KOPT-K1 (cell line): ENCODE measurements at regions not wholly inside any gene's neighbourhood (a gene's known extent, or its start where the extent isn't known, plus 50 kb on each side); places are given as distances from the start of the nearest gene placed in this dataset.

Experiments used
- H3K27ac ChIP-seq: fragments of 200-600 bp; sonication (generic); 2 replicates; pipeline ENCODE4 v1.5.1; 2016; ENCODE audit warnings: antibody characterized with exemption, mild to moderate bottlenecking, low read depth, low read length; ENCODE audit not compliant: poor library complexity, severe bottlenecking
- H3K36me3 ChIP-seq: fragments of 200-600 bp; sonication (generic); 2 replicates; pipeline ENCODE4 v1.5.1; 2017; ENCODE audit warnings: antibody characterized with exemption, mild to moderate bottlenecking, low read length, moderate library complexity; ENCODE audit not compliant: insufficient read depth
- H3K9me3 ChIP-seq: fragments of 200-600 bp; sonication (generic); 2 replicates; pipeline ENCODE4 v1.5.1; 2017; ENCODE audit warnings: antibody characterized with exemption, low read length, mild to moderate bottlenecking; ENCODE audit not compliant: insufficient read depth, poor library complexity, severe bottlenecking

DNA sequence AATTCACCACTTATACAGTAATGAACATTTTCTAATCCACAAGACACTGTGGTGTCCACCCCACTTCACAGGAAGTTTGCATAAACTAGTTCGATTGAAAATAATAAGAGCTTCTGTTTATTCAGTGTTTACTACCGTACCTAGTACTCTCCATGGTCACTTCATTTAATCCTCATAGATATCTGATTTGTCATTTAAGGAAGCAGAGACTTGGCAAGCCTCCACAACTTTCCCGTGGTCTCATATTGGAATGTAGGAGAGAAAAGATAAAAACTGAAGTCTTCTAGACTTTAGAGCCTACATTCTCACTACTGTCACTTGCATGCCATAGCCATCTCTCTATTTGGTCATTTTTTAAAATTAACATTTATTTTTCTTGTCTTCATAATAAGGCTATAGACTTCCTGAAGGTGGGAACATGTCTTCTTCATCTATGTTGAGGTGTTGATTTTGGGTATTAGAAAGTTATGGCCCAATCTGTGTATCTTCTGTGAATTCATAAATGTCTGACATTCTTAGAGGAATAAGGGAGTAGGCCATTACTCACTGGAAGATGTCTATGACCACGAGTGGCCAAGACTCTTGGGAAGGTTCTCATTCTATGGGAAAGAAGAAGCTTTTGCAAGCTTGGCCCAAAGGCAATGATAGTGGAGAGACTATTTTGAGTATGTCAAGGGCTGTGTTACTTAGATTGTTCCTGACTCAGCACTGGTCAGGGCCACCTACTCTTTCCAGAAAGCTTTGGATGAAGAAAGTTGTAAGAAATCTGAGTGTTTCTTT is 423.7 kb downstream of the LRIG3 start:
- Histone ChIP-seq H3K9me3 (no peaks in the 10 kb centered on the region), H3K27ac (no peak overlapping the region), H3K36me3 (no peaks in the 10 kb centered on the region)

DNA sequence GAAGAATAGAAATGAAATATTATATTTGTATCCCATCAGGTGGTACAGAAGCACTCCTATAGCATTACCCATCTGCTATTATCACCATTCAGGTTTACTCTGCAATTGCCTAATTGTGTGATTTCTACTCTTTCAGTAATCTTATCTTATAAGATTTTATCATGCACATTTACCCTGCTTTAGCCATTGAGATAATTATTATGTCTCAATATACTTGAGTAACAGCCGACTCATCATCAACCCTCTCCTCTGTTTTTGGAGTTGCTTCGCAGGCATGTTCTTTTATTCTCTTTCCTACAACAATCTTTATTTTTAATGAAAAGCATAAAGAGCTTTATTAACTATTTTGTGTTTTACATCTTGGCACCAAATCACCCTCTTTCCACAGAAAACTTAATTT is 419.9 kb downstream of the LRIG3 start:
- Histone ChIP-seq H3K27ac (no peak overlapping the region), H3K36me3 (no peaks in the 10 kb centered on the region), H3K9me3 (no peaks in the 10 kb centered on the region)

GRCh38 chr12:58502226-58502625 is 418.1 kb downstream of the LRIG3 start:
- H3K27ac ChIP-seq: no peak overlapping the region
- no peaks in the 10 kb centered on the region for H3K36me3 ChIP-seq
- H3K9me3 ChIP-seq: no peaks in the 10 kb centered on the region

DNA sequence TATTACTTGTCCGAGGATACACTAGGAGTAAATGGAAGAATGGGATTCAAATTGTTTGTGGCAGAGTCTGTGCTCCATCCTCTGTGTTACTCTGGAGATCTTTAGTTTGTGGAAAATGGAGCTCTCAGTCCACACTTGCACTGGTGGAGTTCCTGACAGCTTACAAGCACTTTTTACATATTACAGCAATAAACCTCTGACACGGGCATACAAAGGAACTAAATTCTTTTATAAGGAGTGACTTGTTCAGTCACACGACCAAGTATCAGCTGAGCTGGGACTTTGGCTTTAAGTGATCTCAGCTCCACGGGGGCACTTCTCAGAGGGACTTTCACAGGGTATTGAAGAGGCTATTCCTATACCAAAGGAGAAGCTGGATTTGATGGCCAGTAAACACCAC is 417.5 kb downstream of the LRIG3 start:
- no peaks in the 10 kb centered on the region for H3K36me3 ChIP-seq
- no peak overlapping the region for H3K27ac ChIP-seq
- no peaks in the 10 kb centered on the region for H3K9me3 ChIP-seq

GRCh38 chr12:58503731-58504130 is 416.6 kb downstream of the LRIG3 start:
- no peak overlapping the region for H3K27ac ChIP-seq
- no peaks in the 10 kb centered on the region for H3K9me3 ChIP-seq
- no peaks in the 10 kb centered on the region for H3K36me3 ChIP-seq

DNA sequence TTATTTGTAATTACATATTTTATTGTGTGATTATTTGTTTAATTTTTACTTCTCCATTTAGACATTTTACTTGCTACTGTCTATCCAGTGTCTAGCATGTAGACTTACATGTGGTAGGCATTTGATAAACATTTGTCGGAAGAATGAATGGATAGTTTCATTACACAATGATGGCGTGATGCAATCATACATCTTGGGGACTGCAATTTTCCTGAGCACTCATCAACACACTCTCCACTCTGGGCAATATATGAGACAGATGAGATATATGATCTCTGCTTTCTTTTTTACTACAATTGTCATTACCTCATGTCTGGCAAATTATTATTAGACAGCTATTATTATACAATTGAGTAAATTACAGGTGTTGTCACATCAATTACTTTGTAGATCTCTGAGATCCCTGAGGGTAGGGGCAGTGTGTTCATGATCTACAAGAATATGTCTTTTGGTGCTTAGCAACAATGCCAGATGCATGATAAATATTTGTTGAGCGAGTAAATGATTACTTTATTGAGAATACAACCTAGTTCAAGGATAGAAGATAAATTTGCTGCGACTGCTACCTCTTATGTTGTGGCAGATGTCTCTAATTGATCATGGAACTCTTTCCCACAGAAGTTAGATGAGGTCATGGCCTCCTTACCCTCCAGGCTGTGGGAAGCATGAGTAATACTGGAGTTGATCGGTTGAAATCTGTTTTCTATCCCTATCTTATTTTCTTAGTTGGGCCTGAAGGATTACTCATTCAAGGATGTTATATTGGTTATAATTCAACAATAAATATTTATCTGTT is 416.0 kb downstream of the LRIG3 start:
- no peaks in the 10 kb centered on the region for H3K36me3 ChIP-seq
- H3K27ac ChIP-seq: no peak overlapping the region
- no peaks in the 10 kb centered on the region for H3K9me3 ChIP-seq

DNA sequence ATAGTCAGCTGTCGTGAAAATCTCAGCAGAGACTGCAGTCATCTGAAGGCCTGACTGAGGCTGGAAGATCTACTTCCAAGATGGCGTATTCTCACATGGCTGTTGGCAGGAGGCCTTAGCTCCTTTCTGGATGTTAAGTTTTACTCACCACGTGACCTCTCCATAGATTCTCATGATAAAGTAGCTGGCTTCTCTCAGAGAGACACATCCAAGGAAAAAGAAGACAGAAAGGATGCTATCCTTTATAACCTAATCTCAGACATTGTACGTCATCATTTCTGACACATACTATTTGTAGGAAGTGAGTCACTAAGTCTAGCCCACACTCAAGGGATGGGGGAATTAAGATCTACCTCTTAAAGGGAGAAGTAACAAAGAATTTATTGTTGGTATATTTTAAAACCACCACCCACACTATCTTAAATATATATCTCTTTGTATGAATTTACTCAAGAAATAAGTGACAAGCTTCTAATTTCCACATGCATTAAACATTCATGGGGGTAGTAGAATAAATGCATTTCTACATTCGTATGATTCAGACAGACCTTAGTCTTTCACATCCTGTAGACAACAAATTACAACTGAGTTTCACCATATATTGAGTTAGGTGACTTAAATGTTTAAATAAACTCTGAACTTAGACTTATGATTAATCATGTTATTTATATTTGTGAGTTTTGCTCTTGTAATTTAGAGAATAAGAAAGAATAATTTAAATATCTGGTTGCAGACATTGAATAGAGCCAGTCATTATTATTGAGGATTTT is 411.0 kb downstream of the LRIG3 start:
- no peaks in the 10 kb centered on the region for H3K9me3 ChIP-seq
- H3K36me3 ChIP-seq: no peaks in the 10 kb centered on the region
- H3K27ac ChIP-seq: no peak overlapping the region

GRCh38 chr12:58513301-58513834 is 406.9 kb downstream of the LRIG3 start:
- H3K36me3 ChIP-seq: no peaks in the 10 kb centered on the region
- H3K9me3 ChIP-seq: peaks cover 11% of the 10 kb centered on the region
- H3K27ac ChIP-seq: no peak overlapping the region

- peaks cover 14% of the 10 kb centered on the region for H3K9me3 ChIP-seq
- no peak overlapping the region for H3K27ac ChIP-seq
- H3K36me3 ChIP-seq: no peaks in the 10 kb centered on the region
These were observed 406.5 kb downstream of the LRIG3 start for GRCh38 chr12:58513852-58514251.

DNA sequence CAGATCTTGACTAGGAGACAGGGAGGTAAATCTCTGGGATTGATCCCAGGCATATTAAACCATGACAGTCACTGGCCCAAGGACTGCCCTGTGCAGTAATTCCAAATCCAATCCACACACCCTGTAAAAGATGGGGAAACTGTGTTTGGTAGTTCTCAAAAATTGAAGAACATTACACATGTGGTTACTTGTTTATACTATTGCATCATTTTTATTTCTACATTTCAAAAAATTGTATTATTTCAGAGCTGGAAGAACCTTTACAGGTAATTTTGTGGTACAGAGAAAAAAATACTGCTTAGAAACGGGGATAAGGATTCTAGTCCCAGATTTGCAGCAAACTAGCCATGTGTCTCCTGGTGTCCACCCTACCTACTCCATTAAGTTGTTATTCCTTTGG is 400.5 kb downstream of the LRIG3 start:
- no peaks in the 10 kb centered on the region for H3K36me3 ChIP-seq
- no peak overlapping the region for H3K27ac ChIP-seq
- peaks cover 14% of the 10 kb centered on the region for H3K9me3 ChIP-seq

DNA sequence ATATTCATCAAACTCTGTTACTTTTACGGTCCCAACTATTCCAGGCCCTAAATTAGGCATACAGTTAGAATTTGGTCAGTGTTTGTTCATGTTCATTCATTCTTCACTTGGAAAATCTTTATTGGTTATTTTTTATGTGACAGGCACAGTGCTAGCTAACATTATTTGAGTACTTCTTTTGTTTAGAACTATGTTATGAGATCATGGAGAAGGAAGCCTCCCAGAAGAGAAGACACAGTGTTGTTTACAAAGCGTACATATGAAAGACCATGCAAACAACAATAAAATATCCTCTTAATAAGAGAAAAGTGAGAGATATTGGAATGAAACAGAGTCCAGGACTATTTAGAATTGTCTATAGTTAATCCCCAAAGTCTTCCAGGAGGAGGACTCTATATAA is 399.2 kb downstream of the LRIG3 start:
- no peaks in the 10 kb centered on the region for H3K36me3 ChIP-seq
- H3K9me3 ChIP-seq: peaks cover 14% of the 10 kb centered on the region
- H3K27ac ChIP-seq: no peak overlapping the region

GRCh38 chr12:58521796-58522195 is 398.5 kb downstream of the LRIG3 start:
- peaks cover 14% of the 10 kb centered on the region for H3K9me3 ChIP-seq
- H3K36me3 ChIP-seq: no peaks in the 10 kb centered on the region
- H3K27ac ChIP-seq: no peak overlapping the region

GRCh38 chr12:58523360-58523759 is 396.9 kb downstream of the LRIG3 start:
- H3K27ac ChIP-seq: no peak overlapping the region
- peaks cover 3% of the 10 kb centered on the region for H3K9me3 ChIP-seq
- no peaks in the 10 kb centered on the region for H3K36me3 ChIP-seq

DNA sequence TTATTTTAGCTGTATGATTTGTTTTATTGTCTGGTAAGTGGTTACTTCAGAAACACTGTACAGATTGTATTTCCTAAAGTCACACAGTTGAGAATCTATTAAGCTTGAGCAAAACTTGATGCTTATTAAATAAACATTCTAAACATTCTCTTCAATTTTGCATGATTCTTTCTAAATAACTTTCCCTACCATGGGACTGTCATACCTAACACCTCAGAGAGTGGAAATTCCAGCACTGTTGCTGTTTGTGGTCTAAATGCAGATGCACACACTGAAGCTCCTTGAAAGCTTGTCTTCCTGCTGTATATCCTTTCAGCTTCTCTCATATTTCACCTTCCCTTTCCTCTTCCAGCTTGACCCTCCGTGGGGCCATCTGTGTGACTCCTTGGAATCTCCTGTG is 392.0 kb downstream of the LRIG3 start:
- Histone ChIP-seq H3K9me3 (no peaks in the 10 kb centered on the region), H3K27ac (no peak overlapping the region), H3K36me3 (no peaks in the 10 kb centered on the region)

- Histone ChIP-seq H3K36me3 (no peaks in the 10 kb centered on the region), H3K9me3 (no peaks in the 10 kb centered on the region), H3K27ac (no peak overlapping the region)
These were observed 391.1 kb downstream of the LRIG3 start for GRCh38 chr12:58529114-58529665.
